ENCODE measurements at regions not wholly inside any gene's neighbourhood (a gene's known extent, or its start where the extent isn't known, plus 50 kb on each side); places are given as distances from the start of the nearest gene placed in this dataset.
A peak's percentile ranks its signal among the peaks of the same experiment; 100 is the strongest.

DNA sequence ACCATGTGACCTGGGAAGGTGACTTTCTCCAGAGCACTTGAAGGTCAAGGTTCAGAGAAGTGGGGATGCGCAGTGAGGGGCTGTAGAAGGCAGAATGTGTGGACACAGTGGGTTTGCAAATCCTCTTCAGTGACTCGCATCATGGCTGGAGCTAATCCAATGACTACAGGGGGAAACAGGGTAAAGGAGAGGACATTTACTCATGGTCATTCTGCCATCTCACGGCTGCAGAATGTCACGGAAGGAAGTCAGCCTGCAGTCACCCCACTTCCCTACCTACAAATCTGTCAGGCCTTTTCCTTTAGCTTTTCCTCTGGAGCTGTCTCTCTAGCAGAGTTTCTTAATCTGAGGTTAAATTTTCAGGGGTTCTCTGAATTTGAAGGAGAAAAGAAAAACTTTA is 337.6 kb downstream of the CDC5L start:
- no peak overlapping the region for H3K4me3 Mint-ChIP-seq
- H3K9me3 Mint-ChIP-seq = no peaks in the 10 kb centered on the region
- DNase-seq = peak; percentile 30
- peaks cover 26% of the 10 kb centered on the region for H3K27me3 Mint-ChIP-seq (ENCODE audit: insufficient read depth)
- H3K36me3 Mint-ChIP-seq (ENCODE audit: low read depth) = no peaks in the 10 kb centered on the region
- peaks cover 11% of the 10 kb centered on the region for H3K4me1 Mint-ChIP-seq (ENCODE audit: low read depth)
- TF ChIP-seq, protein P1, sequence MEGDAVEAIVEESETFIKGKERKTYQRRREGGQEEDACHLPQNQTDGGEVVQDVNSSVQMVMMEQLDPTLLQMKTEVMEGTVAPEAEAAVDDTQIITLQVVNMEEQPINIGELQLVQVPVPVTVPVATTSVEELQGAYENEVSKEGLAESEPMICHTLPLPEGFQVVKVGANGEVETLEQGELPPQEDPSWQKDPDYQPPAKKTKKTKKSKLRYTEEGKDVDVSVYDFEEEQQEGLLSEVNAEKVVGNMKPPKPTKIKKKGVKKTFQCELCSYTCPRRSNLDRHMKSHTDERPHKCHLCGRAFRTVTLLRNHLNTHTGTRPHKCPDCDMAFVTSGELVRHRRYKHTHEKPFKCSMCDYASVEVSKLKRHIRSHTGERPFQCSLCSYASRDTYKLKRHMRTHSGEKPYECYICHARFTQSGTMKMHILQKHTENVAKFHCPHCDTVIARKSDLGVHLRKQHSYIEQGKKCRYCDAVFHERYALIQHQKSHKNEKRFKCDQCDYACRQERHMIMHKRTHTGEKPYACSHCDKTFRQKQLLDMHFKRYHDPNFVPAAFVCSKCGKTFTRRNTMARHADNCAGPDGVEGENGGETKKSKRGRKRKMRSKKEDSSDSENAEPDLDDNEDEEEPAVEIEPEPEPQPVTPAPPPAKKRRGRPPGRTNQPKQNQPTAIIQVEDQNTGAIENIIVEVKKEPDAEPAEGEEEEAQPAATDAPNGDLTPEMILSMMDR (IDR thresholded peaks at IDR 0.05) = no peak; the same call in 1 of the 2 replicates
- H3K27ac Mint-ChIP-seq = no peak overlapping the region

DNA sequence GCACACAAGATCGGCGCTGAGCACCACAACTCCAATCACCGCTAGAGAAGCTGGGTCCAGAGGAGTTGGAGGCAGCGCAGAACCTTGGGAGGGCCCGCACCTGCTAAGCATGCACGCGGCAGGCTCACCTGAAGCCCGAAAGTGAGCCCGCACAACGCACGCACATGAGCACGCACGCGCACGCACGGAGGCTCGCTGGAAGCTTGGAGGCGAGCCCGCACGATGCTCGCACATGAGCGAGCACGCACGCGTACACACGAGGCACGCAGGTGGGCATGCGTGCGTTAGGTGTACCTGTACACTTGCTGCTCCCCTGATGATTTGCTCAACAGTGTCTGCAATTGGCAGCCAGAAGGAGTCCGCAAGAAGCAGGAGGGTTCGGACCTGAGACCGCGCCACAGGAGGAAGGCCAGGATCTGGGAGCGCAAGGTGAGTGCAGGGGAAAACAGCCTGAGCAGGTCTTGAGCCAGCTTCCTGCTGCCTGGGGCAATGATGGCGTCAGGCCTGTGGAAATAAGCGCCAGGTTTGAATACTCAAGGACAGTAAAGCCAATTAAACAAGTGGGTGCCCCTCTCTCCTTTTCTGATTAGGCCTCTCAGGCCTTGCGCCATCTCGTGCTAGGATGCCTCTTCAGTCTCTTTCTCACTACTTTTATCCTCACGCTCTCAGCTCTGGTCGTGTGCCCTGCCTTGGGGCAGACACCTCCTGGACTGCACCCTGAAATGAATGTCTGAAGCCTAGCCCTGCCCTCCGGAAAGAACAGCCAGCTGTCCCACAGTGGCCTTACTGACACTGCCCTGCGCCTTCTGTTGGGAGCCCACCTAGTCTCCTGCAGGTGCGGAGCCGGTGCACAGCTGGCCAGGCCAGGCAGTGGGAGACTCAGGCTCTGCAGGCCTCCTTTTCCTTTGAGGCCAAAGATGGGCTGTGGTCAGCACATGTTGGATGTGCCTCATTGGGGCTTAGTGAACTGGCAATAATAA is 340.4 kb downstream of the CDC5L start:
- DNase-seq = no peak
- H3K9me3 Mint-ChIP-seq = no peaks in the 10 kb centered on the region
- TF ChIP-seq, protein P1 (IDR thresholded peaks at IDR 0.05) = no peak
- peaks cover 31% of the 10 kb centered on the region for H3K4me1 Mint-ChIP-seq (ENCODE audit: low read depth)
- peaks cover 23% of the 10 kb centered on the region for H3K27me3 Mint-ChIP-seq (ENCODE audit: insufficient read depth)
- no peaks in the 10 kb centered on the region for H3K36me3 Mint-ChIP-seq (ENCODE audit: low read depth)
- no peak overlapping the region for H3K27ac Mint-ChIP-seq
- H3K4me3 Mint-ChIP-seq = no peak overlapping the region

DNA sequence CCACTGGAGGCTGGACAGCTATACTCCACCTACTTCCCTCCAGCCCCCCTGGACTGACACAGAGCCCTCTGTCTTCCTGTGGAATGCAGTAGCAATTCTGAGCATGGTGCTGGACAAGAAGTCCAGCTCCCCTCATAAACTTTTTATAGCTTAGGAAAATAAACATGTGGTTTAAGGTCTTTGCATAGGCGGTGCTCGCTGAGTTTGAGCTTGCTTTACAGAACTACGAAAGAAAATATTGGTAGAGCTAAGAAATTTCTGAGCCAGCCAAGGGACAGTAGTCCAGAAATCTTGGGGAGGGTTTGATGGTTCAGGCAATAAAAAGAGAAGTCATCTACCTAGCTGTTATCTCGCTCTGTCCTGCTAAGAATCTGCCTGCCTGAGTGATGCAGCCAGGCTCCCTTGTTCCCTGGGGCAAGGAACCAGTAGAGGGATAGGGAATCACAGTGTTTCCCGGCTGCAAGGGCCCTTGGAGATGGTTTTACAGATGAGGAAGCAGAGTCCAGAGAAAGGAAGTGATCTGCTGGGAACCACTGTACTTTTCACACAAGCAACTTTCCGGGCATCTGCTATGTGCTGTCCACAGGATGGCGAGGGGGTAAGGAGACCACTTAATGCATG is 343.4 kb downstream of the CDC5L start:
- peak overlapping the region; percentile 25 for H3K27ac Mint-ChIP-seq

GRCh38 chr6:44731485-44732095 is 344.1 kb downstream of the CDC5L start:
- TF ChIP-seq, protein P1 (IDR thresholded peaks at IDR 0.05) = no peak
- Mint-ChIP-seq H3K36me3 (ENCODE audit: low read depth) (no peaks in the 10 kb centered on the region), H3K4me1 (ENCODE audit: low read depth) (peaks cover 29% of the 10 kb centered on the region), H3K4me3 (no peak overlapping the region; the same call in 1 of the 2 replicates), H3K27me3 (ENCODE audit: insufficient read depth) (peaks cover 24% of the 10 kb centered on the region), H3K27ac (no peak overlapping the region), H3K9me3 (no peaks in the 10 kb centered on the region)
- DNase-seq = no peak

More for the DNA sequence above, 343.4 kb downstream of the CDC5L start:
- H3K27me3 Mint-ChIP-seq (ENCODE audit: insufficient read depth) = peaks cover 25% of the 10 kb centered on the region
- H3K4me1 Mint-ChIP-seq (ENCODE audit: low read depth) = peaks cover 29% of the 10 kb centered on the region
- no peaks in the 10 kb centered on the region for H3K9me3 Mint-ChIP-seq
- TF ChIP-seq, protein P1 (IDR thresholded peaks at IDR 0.05) = no peak
- peak; percentile 76 for DNase-seq
- H3K4me3 Mint-ChIP-seq = peak overlapping the region; percentile 34
- H3K36me3 Mint-ChIP-seq (ENCODE audit: low read depth) = no peaks in the 10 kb centered on the region

GRCh38 chr6:44732243-44732642 is 344.7 kb downstream of the CDC5L start:
- Mint-ChIP-seq H3K9me3 (no peaks in the 10 kb centered on the region), H3K27me3 (ENCODE audit: insufficient read depth) (peaks cover 20% of the 10 kb centered on the region), H3K4me1 (ENCODE audit: low read depth) (peaks cover 29% of the 10 kb centered on the region), H3K36me3 (ENCODE audit: low read depth) (no peaks in the 10 kb centered on the region), H3K27ac (no peak overlapping the region), H3K4me3 (no peak overlapping the region)
- TF ChIP-seq, protein P1 (IDR thresholded peaks at IDR 0.05) = no peak
- DNase-seq = no peak
